Breast epithelium (tissue), 4 donors: ENCODE measurements at regions not wholly inside any gene's neighbourhood (a gene's known extent, or its start where the extent isn't known, plus 50 kb on each side); places are given as distances from the start of the nearest gene placed in this dataset.

Experiments used
- DNase-seq, 2 donors: peaks; one replicate each; pipeline ENCODE4 v3.0.0-alpha.2; 2019; ENCODE audit warnings: low spot score in 2 of 2
- H3K27ac ChIP-seq, 2 donors: fragments of 200-600 bp; sonication (generic) in 1 of 2; one replicate each; pipeline ENCODE4 v1.5.1; 2016 to 2019; ENCODE audit warnings: mild to moderate bottlenecking in 1 of 2
- H3K27me3 ChIP-seq, 2 donors: fragments of 200-600 bp; sonication (generic) in 1 of 2; one replicate each; pipeline versions ENCODE4 v1.5.1 to v1.6.0; 2017 to 2019; ENCODE audit warnings: control low read depth in 1 of 2, mild to moderate bottlenecking in 1 of 2
- H3K36me3 ChIP-seq: fragments of 200-600 bp; one replicate; pipeline ENCODE4 v1.5.1; 2019
- H3K4me1 ChIP-seq, 2 donors: fragments of 200-600 bp; sonication (generic); one replicate each; pipeline ENCODE4 v1.5.1; 2016 to 2019; ENCODE audit warnings: control low read depth in 1 of 2
- H3K4me3 ChIP-seq, 3 donors: fragments of 200-600 bp; sonication (generic); 1 replicate in 2 of 3; 2 replicates in 1 of 3; pipeline ENCODE4 v1.5.1; 2016 to 2019; ENCODE audit warnings: mild to moderate bottlenecking in 3 of 3, moderate library complexity in 2 of 3
- H3K9me3 ChIP-seq, 2 donors: fragments of 200-600 bp; sonication (generic) in 1 of 2; one replicate each; pipeline ENCODE4 v1.5.1; 2016 to 2019; ENCODE audit warnings: control low read depth in 1 of 2
- POLR2A ChIP-seq: fragments of 450-650 bp; IDR thresholded peaks from one replicate; pipeline ENCODE4 v1.6.1; 2016; ENCODE audit warnings: antibody characterized with exemption, mild to moderate bottlenecking, moderate library complexity
- POLR2AphosphoS5 ChIP-seq, 3 donors: sonication (generic); formaldehyde crosslinking; IDR thresholded peaks; one replicate each; pipeline ENCODE4 v1.6.1; 2017; ENCODE audit warnings: antibody characterized with exemption in 3 of 3
- intact Hi-C: fragments of 100-400 bp; cut with DNase I; formaldehyde crosslinking; loops from one replicate; pipeline ENCODE4 v1.15.1; 2023; ENCODE audit warnings: low total_unique reads
- TF ChIP-seq, protein P1 (sequence below), 3 donors: fragments of 450-650 bp; IDR thresholded peaks; one replicate each; pipeline ENCODE4 v1.5.1; 2016 to 2017; ENCODE audit warnings: antibody characterized with exemption in 3 of 3, mild to moderate bottlenecking in 3 of 3, moderate library complexity in 3 of 3

DNA sequence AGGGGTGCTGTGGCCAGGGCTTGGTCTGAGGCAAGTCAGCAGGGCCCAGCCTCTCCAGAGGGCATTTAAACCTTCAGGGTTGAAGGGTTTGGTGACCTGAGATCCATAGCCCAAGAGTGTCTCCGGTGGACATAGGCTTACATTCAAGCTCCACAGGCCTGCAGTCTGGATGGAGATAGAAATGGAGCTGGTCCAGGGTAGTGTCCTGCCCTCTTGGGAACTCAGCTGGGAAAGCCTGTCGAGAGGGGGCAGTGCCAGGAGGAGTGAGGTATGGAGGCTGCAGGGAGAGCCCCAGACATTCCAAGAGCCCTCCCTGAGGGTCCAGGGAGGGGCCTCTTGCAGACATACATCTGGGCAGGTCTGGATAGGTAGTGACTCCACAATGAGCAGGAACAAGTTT lies 177.0 kb upstream of the MVB12B start:
- Histone ChIP-seq H3K27ac (no peak overlapping the region), H3K9me3 (no peaks in the 10 kb centered on the region), H3K27me3 (peaks cover 0 to 25% of the 10 kb centered on the region in 2 donors), H3K4me3 (no peak overlapping the region), H3K36me3 (no peaks in the 10 kb centered on the region), H3K4me1 (no peaks in the 10 kb centered on the region)
- intact Hi-C loops: no loop called here
- DNase-seq: no peak
- TF ChIP-seq POLR2A (no peak), POLR2AphosphoS5 (IDR thresholded peaks at IDR 0.05) (no peak)
- TF ChIP-seq, protein P1, sequence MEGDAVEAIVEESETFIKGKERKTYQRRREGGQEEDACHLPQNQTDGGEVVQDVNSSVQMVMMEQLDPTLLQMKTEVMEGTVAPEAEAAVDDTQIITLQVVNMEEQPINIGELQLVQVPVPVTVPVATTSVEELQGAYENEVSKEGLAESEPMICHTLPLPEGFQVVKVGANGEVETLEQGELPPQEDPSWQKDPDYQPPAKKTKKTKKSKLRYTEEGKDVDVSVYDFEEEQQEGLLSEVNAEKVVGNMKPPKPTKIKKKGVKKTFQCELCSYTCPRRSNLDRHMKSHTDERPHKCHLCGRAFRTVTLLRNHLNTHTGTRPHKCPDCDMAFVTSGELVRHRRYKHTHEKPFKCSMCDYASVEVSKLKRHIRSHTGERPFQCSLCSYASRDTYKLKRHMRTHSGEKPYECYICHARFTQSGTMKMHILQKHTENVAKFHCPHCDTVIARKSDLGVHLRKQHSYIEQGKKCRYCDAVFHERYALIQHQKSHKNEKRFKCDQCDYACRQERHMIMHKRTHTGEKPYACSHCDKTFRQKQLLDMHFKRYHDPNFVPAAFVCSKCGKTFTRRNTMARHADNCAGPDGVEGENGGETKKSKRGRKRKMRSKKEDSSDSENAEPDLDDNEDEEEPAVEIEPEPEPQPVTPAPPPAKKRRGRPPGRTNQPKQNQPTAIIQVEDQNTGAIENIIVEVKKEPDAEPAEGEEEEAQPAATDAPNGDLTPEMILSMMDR (IDR thresholded peaks at IDR 0.05): no peak

DNA sequence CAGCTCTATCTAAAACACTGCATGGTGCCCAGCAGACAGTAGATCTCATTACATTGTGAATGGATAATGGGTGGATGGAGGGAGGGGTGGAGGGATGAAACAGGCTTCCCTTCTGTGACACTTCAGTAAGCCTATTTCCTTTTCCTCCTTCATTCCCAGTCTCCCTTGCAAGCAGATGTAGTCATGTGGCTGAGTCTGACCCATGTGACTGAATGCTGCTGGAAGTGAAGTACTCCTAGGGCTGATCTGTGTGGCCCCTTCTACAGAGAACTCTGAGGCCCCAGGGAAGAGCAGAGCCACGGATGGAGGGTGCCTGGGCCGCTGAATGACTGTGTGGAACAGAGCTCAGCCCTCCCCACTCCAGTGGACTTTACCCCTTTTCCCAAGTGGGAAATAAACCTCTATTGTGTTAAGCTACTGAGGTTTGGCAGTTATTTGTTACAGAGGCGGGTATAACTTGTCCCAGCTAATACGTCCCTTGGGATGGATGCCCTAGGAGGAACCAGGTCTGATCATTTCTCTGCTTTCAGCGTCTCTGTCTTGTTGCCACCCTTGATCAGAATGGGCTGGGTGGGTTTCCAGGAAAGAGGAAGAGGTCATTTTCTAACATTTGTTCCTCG lies 176.1 kb upstream of the MVB12B start:
- H3K36me3 ChIP-seq: no peaks in the 10 kb centered on the region
- DNase-seq: no peak
- H3K9me3 ChIP-seq: no peaks in the 10 kb centered on the region
- no peak overlapping the region for H3K27ac ChIP-seq
- intact Hi-C loops: no loop called here
- H3K4me3 ChIP-seq: no peak overlapping the region
- no peaks in the 10 kb centered on the region for H3K4me1 ChIP-seq
- H3K27me3 ChIP-seq: peaks cover 0 to 23% of the 10 kb centered on the region in 2 donors
- TF ChIP-seq POLR2AphosphoS5 (IDR thresholded peaks at IDR 0.05) (no peak), POLR2A (no peak)
- TF ChIP-seq, protein P1 (IDR thresholded peaks at IDR 0.05): no peak

DNA sequence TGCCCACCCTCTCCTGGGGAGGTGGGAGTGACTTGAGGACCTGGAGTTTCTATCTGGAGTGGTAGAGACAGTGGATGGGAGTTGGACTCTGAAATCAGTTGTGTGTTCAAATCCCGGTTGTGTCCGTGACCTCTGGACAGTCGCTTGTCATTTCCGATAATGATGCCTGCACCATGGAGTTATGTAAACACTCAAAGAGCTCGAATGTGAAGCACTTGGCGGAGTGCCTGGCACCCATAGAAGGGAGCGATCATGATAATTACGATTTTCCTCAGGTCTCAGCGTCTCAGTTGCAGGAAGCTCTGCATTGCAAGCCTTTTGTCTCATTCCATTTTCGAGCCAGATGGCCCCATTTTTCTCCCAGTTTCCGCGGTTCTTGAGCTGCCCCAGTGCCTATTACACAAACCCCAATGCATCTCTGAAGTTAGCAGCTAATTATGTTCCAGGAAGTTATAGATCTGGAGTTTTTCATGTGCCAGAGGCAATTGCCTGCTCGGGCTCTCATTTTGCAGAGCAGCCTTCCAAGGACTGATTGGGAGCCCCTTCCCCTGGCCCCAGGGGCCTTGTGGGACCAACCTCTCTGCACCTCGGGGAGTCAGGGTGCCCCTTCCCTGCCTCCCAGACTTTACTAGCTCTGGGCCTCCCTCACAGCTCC lies 175.5 kb upstream of the MVB12B start:
- Histone ChIP-seq H3K9me3 (no peaks in the 10 kb centered on the region), H3K4me1 (no peaks in the 10 kb centered on the region), H3K27ac (no peak overlapping the region), H3K27me3 (peaks cover 0 to 21% of the 10 kb centered on the region in 2 donors), H3K36me3 (no peaks in the 10 kb centered on the region), H3K4me3 (no peak overlapping the region)
- TF ChIP-seq POLR2AphosphoS5 (IDR thresholded peaks at IDR 0.05): no peak
- TF ChIP-seq POLR2A: no peak
- TF ChIP-seq, protein P1 (IDR thresholded peaks at IDR 0.05): no peak
- intact Hi-C loops: no loop called here
- DNase-seq: no peak

DNA sequence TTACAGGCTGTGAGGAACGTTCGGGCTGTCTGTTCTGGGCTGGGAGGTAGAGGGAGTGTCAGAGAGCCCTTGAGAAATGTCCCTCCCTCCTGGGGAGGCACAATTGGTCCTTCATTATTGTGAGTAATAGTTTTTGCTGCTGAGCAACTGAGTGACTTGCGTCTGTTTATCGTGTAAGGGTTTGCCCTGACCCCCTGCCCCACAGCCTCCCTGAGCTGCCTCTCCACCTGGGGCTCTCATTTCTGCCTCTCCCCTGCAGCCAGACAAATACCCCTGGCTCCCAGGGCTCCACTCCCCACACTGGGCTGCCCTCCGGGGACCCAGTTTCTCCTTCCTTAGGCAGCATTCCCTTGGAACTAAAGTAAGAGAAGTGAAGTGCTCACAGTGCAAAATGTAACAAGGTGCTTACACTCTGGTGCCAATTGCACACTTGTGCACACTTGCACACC lies 174.9 kb upstream of the MVB12B start:
- DNase-seq: no peak
- Histone ChIP-seq H3K9me3 (no peaks in the 10 kb centered on the region), H3K27me3 (peaks cover 0 to 16% of the 10 kb centered on the region in 2 donors), H3K4me1 (no peaks in the 10 kb centered on the region), H3K4me3 (no peak overlapping the region), H3K36me3 (no peaks in the 10 kb centered on the region), H3K27ac (no peak overlapping the region)
- intact Hi-C loops: no loop called here
- TF ChIP-seq, protein P1 (IDR thresholded peaks at IDR 0.05): no peak
- TF ChIP-seq POLR2AphosphoS5 (IDR thresholded peaks at IDR 0.05) (no peak), POLR2A (no peak)

DNA sequence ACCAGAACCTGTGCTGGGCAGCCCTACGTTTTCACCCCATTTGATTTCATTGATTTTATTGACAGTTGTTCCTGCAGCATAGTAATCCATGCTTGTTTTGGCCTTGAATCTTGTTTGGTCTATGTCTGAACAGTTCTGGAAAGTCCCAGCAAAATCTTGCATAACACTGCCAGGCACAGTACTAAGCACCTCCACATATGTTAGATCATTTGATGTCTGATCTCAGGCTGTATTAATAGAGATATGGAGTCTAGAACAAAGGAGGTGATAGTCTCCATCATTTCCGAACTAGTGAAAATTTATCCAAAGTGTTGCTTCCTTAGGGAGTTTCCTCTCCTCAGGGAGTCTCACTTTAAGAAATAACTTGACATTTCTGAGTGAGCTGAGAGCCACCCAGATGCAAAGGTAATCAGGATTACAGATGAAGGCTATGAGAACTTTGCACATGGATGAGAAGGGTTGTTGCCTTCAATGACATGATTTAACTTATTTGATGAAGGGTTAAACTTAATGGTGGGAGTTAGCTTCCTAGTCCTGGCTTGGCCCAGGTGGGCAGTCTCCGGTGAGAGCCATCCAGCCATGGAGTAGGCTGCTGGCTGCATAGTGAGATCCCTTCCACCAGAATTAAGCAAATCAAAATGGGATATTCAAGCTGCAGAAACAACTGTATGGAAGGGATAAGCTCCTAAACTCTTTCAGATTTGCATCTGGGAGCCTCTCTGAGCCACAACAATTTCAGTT lies 173.8 kb upstream of the MVB12B start:
- intact Hi-C loops: no loop called here
- no peaks in the 10 kb centered on the region for H3K9me3 ChIP-seq
- no peak for TF ChIP-seq POLR2AphosphoS5 (IDR thresholded peaks at IDR 0.05)
- TF ChIP-seq POLR2A: no peak
- TF ChIP-seq, protein P1 (IDR thresholded peaks at IDR 0.05): no peak
- H3K27ac ChIP-seq: no peak overlapping the region
- no peak for DNase-seq
- H3K27me3 ChIP-seq: peaks cover 0 to 18% of the 10 kb centered on the region in 2 donors
- no peak overlapping the region for H3K4me3 ChIP-seq
- H3K36me3 ChIP-seq: no peaks in the 10 kb centered on the region
- no peaks in the 10 kb centered on the region for H3K4me1 ChIP-seq
